ENCODE measurements at regions not wholly inside any gene's neighbourhood (a gene's known extent, or its start where the extent isn't known, plus 50 kb on each side); places are given as distances from the start of the nearest gene placed in this dataset.

DNA sequence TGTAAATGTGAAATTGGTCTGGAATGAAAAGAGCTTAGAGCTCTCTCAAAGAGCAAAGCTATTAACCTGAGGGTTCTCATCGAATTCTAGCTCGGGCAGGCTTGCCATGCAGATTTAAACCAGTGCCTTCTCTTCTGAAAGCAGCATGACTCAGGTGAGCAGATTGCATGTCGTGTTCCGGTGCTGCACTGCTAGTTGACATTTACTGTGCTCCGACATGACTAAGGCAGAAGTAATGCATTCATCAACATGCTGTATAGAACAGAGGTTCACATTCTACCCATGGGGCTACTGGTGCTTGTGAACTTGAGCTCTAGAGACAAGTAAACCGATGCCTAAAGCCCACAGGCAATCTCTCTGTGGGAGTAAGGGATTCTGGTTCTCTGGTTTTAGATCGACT is 947.7 kb downstream of the EFNB2 start:
- ChIA-PET POLR2A (no interaction called here), CTCF (no interaction called here)
- Mint-ChIP-seq H3K27me3 (no peaks in the 10 kb centered on the region), H3K4me3 (no peak overlapping the region), H3K4me1 (no peaks in the 10 kb centered on the region), H3K27ac (no peak overlapping the region), H3K9me3 (peaks cover 2% of the 10 kb centered on the region), H3K36me3 (ENCODE audit: low read depth) (no peaks in the 10 kb centered on the region)
- DNase-seq = no peak

DNA sequence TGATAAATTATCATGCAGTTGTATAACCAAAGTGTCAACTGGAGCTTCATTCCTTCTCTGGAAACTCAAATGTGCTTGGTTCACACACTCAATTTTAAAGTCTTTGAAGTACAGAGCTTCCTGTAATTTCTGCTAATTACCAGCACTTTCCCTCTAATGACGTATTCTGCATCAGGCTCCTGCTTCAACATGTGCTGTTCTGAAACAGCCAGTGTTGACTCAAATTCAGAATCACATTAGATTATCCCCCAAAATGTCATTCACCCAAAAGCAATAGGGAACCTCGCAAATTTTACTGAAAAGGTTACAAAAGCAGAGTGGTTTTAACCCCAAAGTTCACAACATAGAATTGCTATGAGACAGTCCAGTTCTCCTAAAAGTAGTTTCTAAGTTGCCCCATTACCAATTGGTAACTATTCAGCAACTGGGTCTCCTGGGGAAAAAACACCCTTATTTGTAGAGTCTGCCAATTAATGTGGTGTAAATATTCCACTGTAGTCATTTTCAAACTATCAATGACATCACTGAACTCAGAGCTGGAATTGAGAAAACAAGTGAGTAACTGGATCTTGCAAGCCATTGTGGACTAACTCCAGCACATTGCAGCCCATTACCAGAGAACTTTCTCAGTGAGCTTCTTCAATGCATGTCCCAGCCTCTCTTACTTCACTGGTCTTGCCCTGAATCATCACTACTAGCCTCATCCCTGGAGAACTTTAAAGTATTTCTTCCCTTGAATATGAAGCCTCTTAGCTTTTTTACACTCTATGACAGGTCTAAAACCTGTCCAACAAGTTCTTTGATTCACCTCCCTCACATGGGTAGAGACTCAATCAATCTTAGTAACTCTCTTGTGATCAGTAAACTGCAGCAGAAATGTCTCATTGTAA is 955.4 kb downstream of the EFNB2 start:
- no peak overlapping the region for H3K27ac Mint-ChIP-seq
- H3K27me3 Mint-ChIP-seq = no peaks in the 10 kb centered on the region
- no peaks in the 10 kb centered on the region for H3K4me1 Mint-ChIP-seq
- no peaks in the 10 kb centered on the region for H3K36me3 Mint-ChIP-seq (ENCODE audit: low read depth)
- no peak overlapping the region for H3K4me3 Mint-ChIP-seq
- DNase-seq = no peak
- ChIA-PET POLR2A (no interaction called here), CTCF (no interaction called here)
- peaks cover 2% of the 10 kb centered on the region for H3K9me3 Mint-ChIP-seq

DNA sequence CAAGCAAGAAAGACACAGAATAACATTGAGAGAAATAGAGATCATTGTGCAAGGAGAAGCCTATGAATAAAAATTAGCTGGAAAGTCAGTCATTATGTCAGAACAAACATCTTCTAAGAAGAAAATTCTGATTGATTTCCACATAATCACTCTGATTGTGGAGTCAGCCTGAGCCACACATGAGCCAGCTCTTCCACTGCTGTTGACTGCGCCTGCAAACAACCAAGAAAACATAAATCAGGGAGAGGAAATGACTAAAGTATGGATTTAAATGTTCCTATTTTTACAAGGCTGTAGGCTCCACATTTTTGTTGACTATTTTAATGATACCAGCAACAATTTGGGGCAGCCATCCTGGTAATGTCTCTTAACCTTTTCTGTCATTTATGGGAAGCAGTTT is 962.3 kb downstream of the EFNB2 start:
- Mint-ChIP-seq H3K27me3 (no peaks in the 10 kb centered on the region), H3K36me3 (ENCODE audit: low read depth) (no peaks in the 10 kb centered on the region), H3K9me3 (peaks cover 4% of the 10 kb centered on the region), H3K4me3 (no peak overlapping the region), H3K4me1 (no peaks in the 10 kb centered on the region), H3K27ac (no peak overlapping the region)
- ChIA-PET CTCF (no interaction called here), POLR2A (no interaction called here)
- no peak for DNase-seq

DNA sequence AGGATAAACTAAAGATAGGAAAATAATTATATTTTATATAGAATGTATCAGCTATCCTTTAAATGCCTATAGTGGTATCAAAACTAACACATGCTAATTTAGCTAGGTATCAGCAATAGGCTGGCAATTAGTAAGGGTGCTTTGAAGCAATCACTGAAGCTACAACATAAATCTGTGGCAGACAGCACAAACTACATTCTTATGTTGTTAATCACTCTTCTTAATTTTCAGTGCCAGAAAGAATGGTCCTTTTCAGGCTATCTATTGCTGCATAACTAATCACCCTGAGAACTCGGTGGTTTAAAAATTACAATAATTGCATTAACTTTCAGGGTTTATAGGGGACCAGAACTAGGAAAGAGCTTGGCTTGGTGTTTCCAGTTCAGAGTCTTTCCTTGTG is 963.1 kb downstream of the EFNB2 start:
- Mint-ChIP-seq H3K4me3 (no peak overlapping the region), H3K27ac (no peak overlapping the region), H3K27me3 (no peaks in the 10 kb centered on the region), H3K4me1 (no peaks in the 10 kb centered on the region), H3K9me3 (peaks cover 4% of the 10 kb centered on the region), H3K36me3 (ENCODE audit: low read depth) (no peaks in the 10 kb centered on the region)
- ChIA-PET POLR2A (no interaction called here), CTCF (no interaction called here)
- DNase-seq = no peak

DNA sequence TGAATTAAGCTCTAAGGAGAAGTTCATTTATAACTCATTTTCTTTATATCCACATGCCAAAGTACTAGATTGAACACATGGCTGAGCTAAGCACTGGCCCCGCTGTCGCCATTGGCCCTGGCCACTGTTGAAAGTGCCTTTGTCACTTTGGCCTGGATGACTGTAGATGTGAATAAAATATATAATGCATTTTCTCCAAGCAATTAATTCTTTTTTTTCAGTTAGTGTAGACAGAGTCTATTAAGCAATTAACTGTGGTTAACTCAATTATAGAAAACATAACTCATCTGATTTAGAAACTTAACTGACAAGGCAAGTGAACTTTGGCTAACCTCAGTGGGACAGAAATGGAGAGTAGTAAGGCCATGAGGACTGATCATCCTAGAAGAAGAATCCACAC is 965.6 kb downstream of the EFNB2 start:
- Mint-ChIP-seq H3K27me3 (no peaks in the 10 kb centered on the region), H3K27ac (no peak overlapping the region), H3K9me3 (peaks cover 2% of the 10 kb centered on the region), H3K4me1 (no peaks in the 10 kb centered on the region), H3K4me3 (no peak overlapping the region), H3K36me3 (ENCODE audit: low read depth) (no peaks in the 10 kb centered on the region)
- ChIA-PET POLR2A (no interaction called here), CTCF (no interaction called here)
- DNase-seq = no peak

DNA sequence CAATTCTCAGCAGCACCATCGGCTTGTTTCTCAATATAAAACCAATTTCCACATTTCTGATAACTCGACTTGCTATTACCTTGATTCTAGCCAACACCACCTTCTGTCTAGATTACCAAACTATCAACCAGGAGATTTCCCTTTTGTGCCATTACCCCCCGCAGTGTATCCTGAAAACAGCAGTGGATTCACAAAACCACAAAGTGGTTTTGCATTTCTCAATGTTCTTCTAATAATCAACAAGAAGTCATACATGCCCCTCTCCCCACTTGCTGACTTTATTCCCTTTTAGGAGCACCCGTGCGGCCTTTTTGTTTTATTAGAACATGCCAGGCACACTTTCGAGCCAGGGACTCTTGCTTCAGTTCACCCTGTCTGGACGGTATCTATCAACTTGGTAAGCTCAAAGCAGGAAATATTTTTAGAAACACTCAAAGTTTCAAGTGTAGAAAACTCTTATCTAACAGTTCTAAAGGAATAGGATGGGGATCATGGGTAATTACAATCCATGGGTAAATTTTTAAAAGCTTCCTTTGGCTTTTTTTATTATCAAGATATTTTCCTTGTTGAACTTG is 967.4 kb downstream of the EFNB2 start:
- Mint-ChIP-seq H3K4me1 (no peaks in the 10 kb centered on the region), H3K9me3 (no peaks in the 10 kb centered on the region), H3K4me3 (no peak overlapping the region), H3K27me3 (no peaks in the 10 kb centered on the region), H3K27ac (no peak overlapping the region), H3K36me3 (ENCODE audit: low read depth) (no peaks in the 10 kb centered on the region)
- POLR2A ChIA-PET = no interaction called here
- CTCF ChIA-PET = no interaction called here
- DNase-seq = no peak

DNA sequence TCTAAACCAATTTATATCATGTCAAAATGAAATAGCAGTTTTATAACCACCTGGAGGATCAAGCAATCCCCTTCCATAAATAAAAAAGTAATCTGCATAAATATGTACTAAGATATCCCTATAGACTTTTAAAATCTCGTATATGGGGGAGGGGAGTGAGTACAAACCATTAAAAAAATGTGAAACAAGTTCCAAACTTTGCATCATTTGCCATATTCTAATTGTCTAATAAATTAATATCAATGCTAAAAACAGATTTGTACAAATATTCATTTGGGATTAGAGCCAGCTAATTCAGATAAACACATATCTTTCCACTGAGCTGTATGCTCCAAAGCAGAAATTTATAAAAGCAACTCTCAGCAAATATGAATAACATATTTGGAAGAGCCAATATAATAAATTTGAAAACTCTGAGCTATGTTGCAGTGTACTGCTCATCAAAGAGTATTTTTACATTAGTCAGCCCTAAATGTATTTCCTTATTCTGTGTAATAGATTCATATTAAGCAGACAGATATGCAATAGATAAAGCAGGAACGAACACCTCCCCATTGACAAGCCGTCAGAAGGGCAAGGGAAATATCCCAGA is 970.2 kb downstream of the EFNB2 start:
- no peaks in the 10 kb centered on the region for H3K9me3 Mint-ChIP-seq
- ChIA-PET POLR2A (no interaction called here), CTCF (no interaction called here)
- H3K27ac Mint-ChIP-seq = no peak overlapping the region
- no peak for DNase-seq
- no peaks in the 10 kb centered on the region for H3K36me3 Mint-ChIP-seq (ENCODE audit: low read depth)
- no peaks in the 10 kb centered on the region for H3K27me3 Mint-ChIP-seq
- no peaks in the 10 kb centered on the region for H3K4me1 Mint-ChIP-seq
- H3K4me3 Mint-ChIP-seq = no peak overlapping the region

DNA sequence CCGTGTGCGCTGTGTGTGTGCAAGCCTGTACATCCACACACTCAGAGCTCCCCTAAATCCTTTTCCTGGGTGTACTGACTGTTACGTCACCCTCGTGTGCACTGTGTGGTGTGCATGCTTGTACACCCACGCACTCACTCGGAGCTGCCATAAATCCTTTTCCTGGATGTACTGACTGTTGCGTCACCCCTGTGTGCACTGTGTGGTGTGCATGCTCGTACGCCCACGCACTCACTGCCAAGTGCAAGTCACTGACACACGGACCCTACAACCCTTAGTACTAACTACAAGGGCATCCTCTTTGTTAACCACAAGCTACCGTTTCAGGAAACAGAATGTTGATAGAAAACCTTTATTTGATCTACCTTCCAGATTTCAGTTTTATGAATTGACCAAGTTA is 983.4 kb downstream of the EFNB2 start:
- H3K9me3 Mint-ChIP-seq = no peaks in the 10 kb centered on the region
- no peaks in the 10 kb centered on the region for H3K36me3 Mint-ChIP-seq (ENCODE audit: low read depth)
- no peak overlapping the region for H3K27ac Mint-ChIP-seq
- no peak overlapping the region for H3K4me3 Mint-ChIP-seq
- POLR2A ChIA-PET = no interaction called here
- no peaks in the 10 kb centered on the region for H3K27me3 Mint-ChIP-seq
- no peaks in the 10 kb centered on the region for H3K4me1 Mint-ChIP-seq
- DNase-seq = no peak
- CTCF ChIA-PET = no interaction called here

DNA sequence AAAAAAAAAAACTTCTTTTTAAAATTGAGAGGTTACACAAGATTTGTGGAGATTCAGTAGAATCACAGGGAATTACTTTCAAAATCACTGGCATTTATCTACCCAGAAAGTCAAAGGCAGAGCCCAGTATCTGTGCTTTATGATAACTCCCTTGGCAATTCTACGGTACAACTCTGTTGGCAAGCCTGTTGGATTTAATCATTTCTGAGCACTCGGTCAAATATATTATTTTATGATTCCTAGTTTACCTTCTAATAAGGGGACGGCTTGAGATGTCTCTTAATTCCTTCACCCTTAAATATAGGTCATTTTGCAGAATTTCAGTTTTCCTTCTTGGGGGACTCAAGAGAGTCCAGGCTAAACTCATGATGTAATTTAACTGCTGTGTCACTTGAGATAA is 987.6 kb downstream of the EFNB2 start:
- Mint-ChIP-seq H3K36me3 (ENCODE audit: low read depth) (no peaks in the 10 kb centered on the region), H3K4me1 (no peaks in the 10 kb centered on the region), H3K27ac (no peak overlapping the region), H3K4me3 (no peak overlapping the region), H3K27me3 (no peaks in the 10 kb centered on the region), H3K9me3 (no peaks in the 10 kb centered on the region)
- ChIA-PET POLR2A (no interaction called here), CTCF (no interaction called here)
- DNase-seq = no peak

DNA sequence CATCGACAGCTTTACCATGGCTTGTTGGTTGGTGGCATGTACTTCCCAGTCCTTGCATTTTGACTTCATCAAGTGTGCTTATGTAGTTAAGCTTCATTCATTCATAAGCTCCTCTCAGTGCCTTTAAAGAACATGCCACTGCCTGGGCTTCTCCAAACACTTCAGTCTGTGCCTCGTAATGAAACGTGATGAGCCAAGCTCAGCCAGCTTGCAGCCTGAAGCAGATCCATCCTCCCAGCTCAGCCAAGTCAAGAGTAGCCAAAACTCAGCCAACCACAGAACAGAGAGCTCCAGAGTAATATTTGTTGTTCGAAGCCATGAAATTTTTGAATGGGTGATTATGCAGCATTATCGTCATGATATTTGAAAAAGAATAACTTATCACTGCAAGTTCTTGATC is 989.7 kb downstream of the EFNB2 start:
- CTCF ChIA-PET = no interaction called here
- H3K36me3 Mint-ChIP-seq (ENCODE audit: low read depth) = no peaks in the 10 kb centered on the region
- H3K4me1 Mint-ChIP-seq = no peaks in the 10 kb centered on the region
- H3K27ac Mint-ChIP-seq = no peak overlapping the region
- no peaks in the 10 kb centered on the region for H3K27me3 Mint-ChIP-seq
- POLR2A ChIA-PET = no interaction called here
- no peak overlapping the region for H3K4me3 Mint-ChIP-seq
- H3K9me3 Mint-ChIP-seq = no peaks in the 10 kb centered on the region
- DNase-seq = no peak

DNA sequence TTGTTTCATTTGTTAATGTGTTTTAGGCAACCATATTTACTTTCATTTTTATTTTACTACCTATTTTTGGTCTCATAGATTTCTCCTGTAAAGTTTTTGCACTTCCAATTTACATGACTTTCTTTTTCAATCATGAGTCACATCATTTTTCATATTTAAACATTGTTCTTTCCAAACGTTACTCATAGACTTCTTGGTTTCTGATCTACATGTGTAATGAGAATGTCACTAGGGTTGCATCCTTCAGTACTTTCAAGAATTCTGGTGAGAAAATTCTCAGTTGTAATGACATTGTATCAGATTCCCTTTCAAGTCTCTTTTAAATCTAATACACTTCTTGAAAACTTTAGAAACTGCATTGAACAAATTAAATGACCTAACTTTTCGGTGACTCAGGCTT is 991.7 kb downstream of the EFNB2 start:
- H3K4me1 Mint-ChIP-seq = no peaks in the 10 kb centered on the region
- CTCF ChIA-PET = no interaction called here
- POLR2A ChIA-PET = no interaction called here
- H3K27me3 Mint-ChIP-seq = no peaks in the 10 kb centered on the region
- no peaks in the 10 kb centered on the region for H3K36me3 Mint-ChIP-seq (ENCODE audit: low read depth)
- DNase-seq = no peak
- no peak overlapping the region for H3K4me3 Mint-ChIP-seq
- no peak overlapping the region for H3K27ac Mint-ChIP-seq
- H3K9me3 Mint-ChIP-seq = no peaks in the 10 kb centered on the region

DNA sequence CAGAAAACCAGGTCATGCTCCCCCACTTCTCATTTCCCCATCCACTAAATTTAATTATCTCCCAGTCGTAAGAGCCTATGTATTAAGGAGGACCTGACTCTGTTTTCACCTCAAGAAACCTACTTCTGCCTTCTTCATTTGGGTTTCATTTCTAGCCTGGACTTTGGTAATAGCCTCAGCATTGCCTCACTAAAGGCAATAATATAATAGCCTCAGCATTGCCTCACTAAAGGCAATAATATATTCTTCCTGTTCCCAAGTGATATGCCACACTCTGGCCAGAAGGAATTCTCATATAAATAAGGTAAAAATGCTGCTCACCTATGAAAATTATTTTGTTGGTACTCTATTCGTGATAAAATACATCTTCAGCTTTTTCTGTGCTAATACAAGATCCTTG is 993.9 kb downstream of the EFNB2 start:
- no peaks in the 10 kb centered on the region for H3K4me1 Mint-ChIP-seq
- no peaks in the 10 kb centered on the region for H3K27me3 Mint-ChIP-seq
- no peak overlapping the region for H3K4me3 Mint-ChIP-seq
- no peak overlapping the region for H3K27ac Mint-ChIP-seq
- CTCF ChIA-PET = no interaction called here
- no peaks in the 10 kb centered on the region for H3K9me3 Mint-ChIP-seq
- POLR2A ChIA-PET = no interaction called here
- DNase-seq = no peak
- H3K36me3 Mint-ChIP-seq (ENCODE audit: low read depth) = no peaks in the 10 kb centered on the region

DNA sequence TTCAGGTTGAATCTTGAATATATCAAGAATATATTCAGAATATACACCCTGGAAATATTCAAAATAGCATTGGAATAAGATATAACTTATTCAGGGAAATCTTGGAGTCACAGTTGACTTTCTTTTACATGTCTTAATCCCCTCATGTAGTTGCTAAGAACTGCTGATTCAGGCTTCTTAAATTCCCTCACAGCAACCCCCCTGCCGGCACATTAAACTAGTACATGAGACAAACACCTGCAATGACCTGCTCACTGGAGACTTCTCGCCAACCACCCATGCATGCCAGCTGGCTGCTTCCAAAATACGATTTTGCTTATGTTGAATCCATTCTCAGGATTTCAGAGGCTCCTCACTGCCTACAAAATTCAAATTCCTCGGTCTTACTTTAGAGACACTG is 997.1 kb downstream of the EFNB2 start:
- peaks cover 4% of the 10 kb centered on the region for H3K9me3 Mint-ChIP-seq
- H3K27ac Mint-ChIP-seq = no peak overlapping the region
- no peaks in the 10 kb centered on the region for H3K36me3 Mint-ChIP-seq (ENCODE audit: low read depth)
- DNase-seq = no peak
- ChIA-PET POLR2A (no interaction called here), CTCF (no interaction called here)
- H3K4me1 Mint-ChIP-seq = no peaks in the 10 kb centered on the region
- H3K4me3 Mint-ChIP-seq = no peak overlapping the region
- no peaks in the 10 kb centered on the region for H3K27me3 Mint-ChIP-seq

DNA sequence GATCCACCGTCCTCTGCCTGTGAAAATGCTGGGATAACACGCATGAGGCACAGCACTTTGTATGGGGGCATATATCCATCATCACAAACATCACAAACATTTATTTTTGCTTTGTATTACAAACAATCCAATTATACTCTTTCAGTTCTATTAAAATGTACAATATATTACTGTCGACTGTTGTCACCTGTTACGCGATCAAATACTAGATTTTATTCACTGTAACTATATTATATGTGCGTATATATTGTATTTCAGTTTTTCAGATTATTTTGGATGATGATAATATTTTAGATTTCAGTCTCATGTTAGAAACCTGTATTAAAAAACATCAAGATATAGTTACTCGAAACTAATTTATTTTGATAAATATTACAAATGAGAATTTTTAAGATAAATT is 998.3 kb downstream of the EFNB2 start:
- ChIA-PET CTCF (no interaction called here), POLR2A (no interaction called here)
- Mint-ChIP-seq H3K27ac (no peak overlapping the region), H3K9me3 (peaks cover 4% of the 10 kb centered on the region), H3K4me3 (no peak overlapping the region), H3K36me3 (ENCODE audit: low read depth) (no peaks in the 10 kb centered on the region), H3K27me3 (no peaks in the 10 kb centered on the region), H3K4me1 (no peaks in the 10 kb centered on the region)
- DNase-seq = no peak
